ENCODE measurements at regions not wholly inside any gene's neighbourhood (a gene's known extent, or its start where the extent isn't known, plus 50 kb on each side); places are given as distances from the start of the nearest gene placed in this dataset.

GRCh38 chr15:95492388-95493070 lies 838.0 kb upstream of the NR2F2 start:
- FAIRE-seq = no peak
- TF ChIP-seq POU2F2 (IDR thresholded peaks at IDR 0.05; ENCODE audit: low read depth, low read length) (no peak), PAX5 (IDR thresholded peaks at IDR 0.05; ENCODE audit: insufficient read depth, low read length, severe bottlenecking) (no peak), POLR2A (IDR thresholded peaks at IDR 0.05; ENCODE audit: low read depth, low read length) (no peak), TAF1 (IDR thresholded peaks at IDR 0.05; ENCODE audit: low read depth, low read length) (no peak), SPI1 (IDR thresholded peaks at IDR 0.05; ENCODE audit: low read depth, low read length) (no peak)
- DNase-seq (ENCODE audit: insufficient read length, low spot score) = no peak

DNA sequence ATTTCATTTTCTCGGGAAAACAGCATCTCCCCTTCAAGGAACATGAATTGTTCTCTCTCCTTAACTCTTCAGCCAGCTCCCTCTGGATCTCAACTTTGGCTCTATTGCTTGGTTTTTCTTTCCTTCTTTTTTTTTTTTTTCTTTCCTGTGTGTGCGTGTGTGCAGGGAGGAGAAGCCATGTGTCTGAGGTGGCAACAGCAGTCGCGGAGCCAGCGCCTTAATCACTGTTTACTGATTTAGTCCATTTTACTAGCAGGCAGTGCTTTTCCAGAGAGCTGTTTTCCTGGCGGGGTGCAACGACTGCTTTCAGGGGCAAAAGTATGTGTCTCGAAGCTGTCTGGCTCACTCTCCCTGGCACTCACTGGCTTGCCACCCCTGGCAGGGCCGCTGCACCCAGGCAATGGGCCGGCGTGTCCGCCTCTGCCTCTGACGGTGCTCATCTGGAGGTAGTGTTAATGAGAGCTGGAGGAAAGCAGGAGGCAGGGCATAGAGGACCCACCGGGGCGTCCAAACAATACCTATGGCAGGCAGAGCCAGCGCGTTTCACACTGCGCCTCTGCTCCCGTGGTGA lies 835.4 kb upstream of the NR2F2 start:
- FAIRE-seq (no peak), DNase-seq (ENCODE audit: insufficient read length, low spot score) (no peak)
- TF ChIP-seq POU2F2 (IDR thresholded peaks at IDR 0.05; ENCODE audit: low read depth, low read length) (no peak), PAX5 (IDR thresholded peaks at IDR 0.05; ENCODE audit: insufficient read depth, low read length, severe bottlenecking) (no peak), TAF1 (IDR thresholded peaks at IDR 0.05; ENCODE audit: low read depth, low read length) (no peak), SPI1 (IDR thresholded peaks at IDR 0.05; ENCODE audit: low read depth, low read length) (no peak), POLR2A (IDR thresholded peaks at IDR 0.05; ENCODE audit: low read depth, low read length) (no peak), POLR2AphosphoS5 (IDR thresholded peaks at IDR 0.05; ENCODE audit: low read depth, low read length) (no peak)

DNA sequence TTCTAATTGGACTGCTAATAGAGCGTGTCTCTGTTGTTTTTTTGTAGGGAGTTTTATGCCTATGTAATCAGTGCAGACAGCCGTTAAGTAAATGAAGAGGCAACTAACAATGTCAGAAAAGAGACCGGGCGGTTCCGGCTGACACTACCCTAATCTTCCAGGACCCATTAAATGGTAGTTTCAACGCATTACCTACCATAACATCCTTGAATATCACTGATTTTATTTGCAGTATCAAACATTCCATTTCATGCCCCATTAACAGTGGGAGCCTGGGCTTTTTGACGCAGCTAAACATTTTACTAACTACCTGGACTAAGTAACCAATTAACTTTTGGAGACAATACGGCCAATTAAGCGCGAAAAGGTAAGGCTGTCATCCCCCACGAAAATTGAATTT lies 832.9 kb upstream of the NR2F2 start:
- FAIRE-seq = no peak
- TF ChIP-seq POLR2A (IDR thresholded peaks at IDR 0.05; ENCODE audit: low read depth, low read length) (no peak), PAX5 (IDR thresholded peaks at IDR 0.05; ENCODE audit: insufficient read depth, low read length, severe bottlenecking) (no peak), TAF1 (IDR thresholded peaks at IDR 0.05; ENCODE audit: low read depth, low read length) (no peak), POU2F2 (IDR thresholded peaks at IDR 0.05; ENCODE audit: low read depth, low read length) (no peak), SPI1 (IDR thresholded peaks at IDR 0.05; ENCODE audit: low read depth, low read length) (no peak), POLR2AphosphoS5 (IDR thresholded peaks at IDR 0.05; ENCODE audit: low read depth, low read length) (no peak)
- DNase-seq (ENCODE audit: insufficient read length, low spot score) = no peak

DNA sequence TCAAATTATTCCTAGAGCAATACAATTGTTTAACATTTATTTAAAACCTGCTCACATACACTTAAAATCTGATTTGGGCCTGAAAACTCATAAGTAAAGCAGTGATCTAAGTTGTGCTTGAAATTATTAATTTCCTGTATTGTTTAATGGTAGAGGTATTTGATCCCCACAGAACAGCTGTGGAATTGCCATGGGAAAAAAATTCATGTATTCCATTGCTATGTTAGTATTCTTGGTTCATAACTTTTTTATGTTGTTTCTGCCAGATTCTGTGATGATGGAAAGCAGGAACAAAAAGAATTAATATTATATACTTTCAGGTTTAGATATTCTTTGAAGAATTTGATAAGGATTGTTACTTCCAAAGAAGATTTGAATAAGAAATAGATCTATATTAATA lies 831.5 kb upstream of the NR2F2 start:
- TF ChIP-seq POLR2A (IDR thresholded peaks at IDR 0.05; ENCODE audit: low read depth, low read length) (no peak), PAX5 (IDR thresholded peaks at IDR 0.05; ENCODE audit: insufficient read depth, low read length, severe bottlenecking) (no peak), POLR2AphosphoS5 (IDR thresholded peaks at IDR 0.05; ENCODE audit: low read depth, low read length) (no peak), SPI1 (IDR thresholded peaks at IDR 0.05; ENCODE audit: low read depth, low read length) (no peak), TAF1 (IDR thresholded peaks at IDR 0.05; ENCODE audit: low read depth, low read length) (no peak), POU2F2 (IDR thresholded peaks at IDR 0.05; ENCODE audit: low read depth, low read length) (no peak)
- DNase-seq (ENCODE audit: insufficient read length, low spot score) = no peak
- FAIRE-seq = no peak

DNA sequence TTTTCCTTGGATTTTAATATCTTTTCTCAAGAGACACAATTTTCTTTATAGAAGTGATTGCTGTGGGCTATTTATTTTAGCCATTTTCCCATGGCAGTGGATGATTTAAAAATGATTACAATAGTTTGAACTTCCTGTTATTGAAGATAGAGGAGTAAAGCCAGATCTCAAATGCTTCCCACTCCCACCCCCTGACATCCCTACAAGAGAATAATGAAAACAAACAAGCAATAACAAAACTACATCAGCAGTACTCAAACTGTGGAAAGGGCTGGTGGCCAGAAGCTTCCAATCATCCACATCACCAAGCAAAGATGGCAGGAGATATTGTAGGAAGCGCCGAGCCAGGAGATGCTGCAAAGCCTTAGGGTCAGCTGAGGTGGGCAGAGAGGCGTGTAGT lies 831.1 kb upstream of the NR2F2 start:
- TF ChIP-seq POU2F2 (IDR thresholded peaks at IDR 0.05; ENCODE audit: low read depth, low read length) = no peak
- DNase-seq (ENCODE audit: insufficient read length, low spot score) (no peak), FAIRE-seq (no peak)

GRCh38 chr15:95501865-95502264 lies 828.6 kb upstream of the NR2F2 start:
- FAIRE-seq = no peak
- TF ChIP-seq TAF1 (IDR thresholded peaks at IDR 0.05; ENCODE audit: low read depth, low read length) (no peak), POU2F2 (IDR thresholded peaks at IDR 0.05; ENCODE audit: low read depth, low read length) (no peak), PAX5 (IDR thresholded peaks at IDR 0.05; ENCODE audit: insufficient read depth, low read length, severe bottlenecking) (no peak), SPI1 (IDR thresholded peaks at IDR 0.05; ENCODE audit: low read depth, low read length) (no peak), POLR2A (IDR thresholded peaks at IDR 0.05; ENCODE audit: low read depth, low read length) (no peak), POLR2AphosphoS5 (IDR thresholded peaks at IDR 0.05; ENCODE audit: low read depth, low read length) (no peak)
- DNase-seq (ENCODE audit: insufficient read length, low spot score) = no peak

- TF ChIP-seq POLR2A (IDR thresholded peaks at IDR 0.05; ENCODE audit: low read depth, low read length) = no peak
- DNase-seq (ENCODE audit: insufficient read length, low spot score) (no peak), FAIRE-seq (no peak)
These were observed 827.4 kb upstream of the NR2F2 start for GRCh38 chr15:95503107-95503506.

DNA sequence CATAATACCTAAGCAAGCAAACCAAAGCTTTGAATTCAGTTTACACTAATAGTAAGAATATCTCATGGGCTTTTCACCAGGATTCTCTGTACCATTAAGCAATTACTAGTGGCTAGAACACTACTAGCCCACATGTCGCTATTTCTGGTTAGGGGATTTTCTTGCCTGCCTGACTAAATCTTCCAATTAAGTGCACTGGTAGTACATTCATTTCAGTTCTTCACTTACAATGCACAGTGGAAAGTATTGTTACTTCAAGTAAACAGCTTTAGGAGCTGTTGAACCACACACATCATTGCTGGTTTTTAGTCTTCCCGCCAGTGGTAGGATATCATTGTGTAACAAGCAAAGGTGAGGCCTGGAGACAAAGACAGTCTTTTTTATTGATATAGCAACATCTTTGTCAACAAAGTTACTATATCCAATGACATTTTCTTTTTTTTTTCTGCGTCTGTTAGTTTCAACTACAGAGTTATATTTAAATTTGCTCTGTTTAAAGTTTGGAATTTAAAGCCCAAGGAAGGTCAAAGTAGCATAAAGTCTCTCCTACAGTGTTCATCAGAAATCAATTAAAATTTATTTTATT lies 826.8 kb upstream of the NR2F2 start:
- FAIRE-seq = peak; percentile 55
- DNase-seq (ENCODE audit: insufficient read length, low spot score) = no peak
- no peak for TF ChIP-seq POLR2AphosphoS5 (IDR thresholded peaks at IDR 0.05; ENCODE audit: low read depth, low read length)

GRCh38 chr15:95511671-95512070 lies 818.8 kb upstream of the NR2F2 start:
- FAIRE-seq (no peak), DNase-seq (ENCODE audit: insufficient read length, low spot score) (no peak)
- TF ChIP-seq SPI1 (IDR thresholded peaks at IDR 0.05; ENCODE audit: low read depth, low read length) (no peak), POLR2AphosphoS5 (IDR thresholded peaks at IDR 0.05; ENCODE audit: low read depth, low read length) (no peak), POU2F2 (IDR thresholded peaks at IDR 0.05; ENCODE audit: low read depth, low read length) (no peak), POLR2A (IDR thresholded peaks at IDR 0.05; ENCODE audit: low read depth, low read length) (no peak), TAF1 (IDR thresholded peaks at IDR 0.05; ENCODE audit: low read depth, low read length) (no peak), PAX5 (IDR thresholded peaks at IDR 0.05; ENCODE audit: insufficient read depth, low read length, severe bottlenecking) (no peak)

GRCh38 chr15:95512906-95513305 lies 817.6 kb upstream of the NR2F2 start:
- DNase-seq (ENCODE audit: insufficient read length, low spot score) (no peak), FAIRE-seq (no peak)
- no peak for TF ChIP-seq POLR2A (IDR thresholded peaks at IDR 0.05; ENCODE audit: low read depth, low read length)
- TF ChIP-seq SPI1 (IDR thresholded peaks at IDR 0.05; ENCODE audit: low read depth, low read length) = no peak
- TF ChIP-seq POLR2AphosphoS5 (IDR thresholded peaks at IDR 0.05; ENCODE audit: low read depth, low read length) = no peak
- TF ChIP-seq POU2F2 (IDR thresholded peaks at IDR 0.05; ENCODE audit: low read depth, low read length) = no peak
- TF ChIP-seq PAX5 (IDR thresholded peaks at IDR 0.05; ENCODE audit: insufficient read depth, low read length, severe bottlenecking) = no peak
- no peak for TF ChIP-seq TAF1 (IDR thresholded peaks at IDR 0.05; ENCODE audit: low read depth, low read length)

Measured in GM12891 (cell line).